ENCODE measurements at regions not wholly inside any gene's neighbourhood (a gene's known extent, or its start where the extent isn't known, plus 50 kb on each side); places are given as distances from the start of the nearest gene placed in this dataset.

DNA sequence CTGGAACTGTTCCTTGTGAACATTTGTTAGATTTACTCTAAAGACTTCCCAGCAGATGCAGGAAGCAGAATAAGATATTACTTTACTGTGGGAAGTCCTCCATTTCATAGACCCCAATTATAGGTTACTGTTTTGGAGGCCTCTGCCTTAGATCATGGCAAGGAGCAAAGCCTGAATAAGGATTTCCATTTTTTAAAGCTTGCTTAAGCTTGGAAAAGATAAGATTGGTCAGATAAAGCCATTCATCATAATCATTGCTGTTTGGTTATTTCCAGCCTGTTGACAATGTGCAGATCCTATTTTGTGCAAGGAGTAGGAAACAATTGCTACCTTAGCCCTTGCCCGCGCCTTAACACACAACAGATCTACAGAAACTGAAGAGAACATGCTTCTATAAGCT lies 129.5 kb upstream of the ITGA1 start:
- no peak overlapping the region for H3K4me3 ChIP-seq (ENCODE audit: low read length)
- DNase-seq (ENCODE audit: low read depth), result no peak
- TF ChIP-seq, protein P1, sequence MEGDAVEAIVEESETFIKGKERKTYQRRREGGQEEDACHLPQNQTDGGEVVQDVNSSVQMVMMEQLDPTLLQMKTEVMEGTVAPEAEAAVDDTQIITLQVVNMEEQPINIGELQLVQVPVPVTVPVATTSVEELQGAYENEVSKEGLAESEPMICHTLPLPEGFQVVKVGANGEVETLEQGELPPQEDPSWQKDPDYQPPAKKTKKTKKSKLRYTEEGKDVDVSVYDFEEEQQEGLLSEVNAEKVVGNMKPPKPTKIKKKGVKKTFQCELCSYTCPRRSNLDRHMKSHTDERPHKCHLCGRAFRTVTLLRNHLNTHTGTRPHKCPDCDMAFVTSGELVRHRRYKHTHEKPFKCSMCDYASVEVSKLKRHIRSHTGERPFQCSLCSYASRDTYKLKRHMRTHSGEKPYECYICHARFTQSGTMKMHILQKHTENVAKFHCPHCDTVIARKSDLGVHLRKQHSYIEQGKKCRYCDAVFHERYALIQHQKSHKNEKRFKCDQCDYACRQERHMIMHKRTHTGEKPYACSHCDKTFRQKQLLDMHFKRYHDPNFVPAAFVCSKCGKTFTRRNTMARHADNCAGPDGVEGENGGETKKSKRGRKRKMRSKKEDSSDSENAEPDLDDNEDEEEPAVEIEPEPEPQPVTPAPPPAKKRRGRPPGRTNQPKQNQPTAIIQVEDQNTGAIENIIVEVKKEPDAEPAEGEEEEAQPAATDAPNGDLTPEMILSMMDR (conservative IDR thresholded peaks at IDR 0.05; ENCODE audit: low read length), result no peak

DNA sequence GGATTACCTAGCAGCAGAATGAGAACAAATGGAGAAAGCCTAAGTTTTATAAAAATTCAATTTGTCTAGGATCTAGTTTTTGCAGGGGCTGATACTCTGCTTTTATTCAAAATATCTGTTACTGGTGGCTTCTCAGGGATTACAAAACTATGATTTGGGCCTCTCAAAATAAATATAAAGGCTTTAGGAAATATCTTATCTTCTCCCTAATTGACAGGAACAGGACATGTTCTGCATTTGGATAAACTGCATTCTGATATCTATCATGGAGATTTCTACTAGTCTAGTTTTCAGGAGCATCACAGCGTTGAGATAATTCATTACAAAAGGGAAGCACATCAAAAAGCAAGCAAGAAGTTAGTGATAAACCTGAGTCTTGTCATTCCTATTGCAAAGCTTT lies 127.1 kb upstream of the ITGA1 start:
- no peak for DNase-seq (ENCODE audit: low read depth)
- no peak overlapping the region for H3K4me3 ChIP-seq (ENCODE audit: low read length)
- TF ChIP-seq, protein P1 (conservative IDR thresholded peaks at IDR 0.05; ENCODE audit: low read length), result no peak

DNA sequence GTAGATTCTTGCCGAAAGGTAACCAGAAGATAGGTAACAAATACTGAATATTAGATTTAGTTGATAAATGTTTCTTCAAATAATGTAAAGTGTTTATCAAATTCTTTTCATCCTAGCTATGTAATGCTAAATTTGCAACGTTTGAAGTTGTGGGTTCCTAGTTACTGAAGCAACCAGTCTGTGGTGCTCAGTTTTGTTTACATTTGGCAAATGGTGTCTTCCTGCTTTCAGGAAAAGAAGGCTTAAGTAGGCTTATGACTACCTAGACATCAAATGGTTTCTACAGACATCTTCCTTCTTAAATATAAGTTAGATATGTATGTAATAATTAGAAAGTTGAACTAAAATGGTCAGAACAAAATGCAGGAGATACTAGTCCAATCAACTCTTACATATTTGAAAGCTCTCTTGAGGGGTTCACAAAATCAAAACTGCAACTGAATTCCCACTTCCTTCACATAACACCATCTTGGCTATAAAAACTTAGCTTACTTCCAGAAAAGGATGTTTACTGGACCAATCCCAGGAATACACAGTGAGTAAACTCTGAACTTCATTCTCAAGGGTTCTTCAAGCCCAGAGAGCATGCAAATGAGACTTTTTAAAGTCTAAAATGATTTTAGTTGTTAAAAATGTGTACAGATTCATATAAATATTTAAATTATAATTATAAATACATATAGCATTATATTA lies 125.7 kb upstream of the ITGA1 start:
- H3K4me3 ChIP-seq (ENCODE audit: low read length), result no peak overlapping the region
- TF ChIP-seq, protein P1 (conservative IDR thresholded peaks at IDR 0.05; ENCODE audit: low read length), result no peak
- DNase-seq (ENCODE audit: low read depth), result no peak

DNA sequence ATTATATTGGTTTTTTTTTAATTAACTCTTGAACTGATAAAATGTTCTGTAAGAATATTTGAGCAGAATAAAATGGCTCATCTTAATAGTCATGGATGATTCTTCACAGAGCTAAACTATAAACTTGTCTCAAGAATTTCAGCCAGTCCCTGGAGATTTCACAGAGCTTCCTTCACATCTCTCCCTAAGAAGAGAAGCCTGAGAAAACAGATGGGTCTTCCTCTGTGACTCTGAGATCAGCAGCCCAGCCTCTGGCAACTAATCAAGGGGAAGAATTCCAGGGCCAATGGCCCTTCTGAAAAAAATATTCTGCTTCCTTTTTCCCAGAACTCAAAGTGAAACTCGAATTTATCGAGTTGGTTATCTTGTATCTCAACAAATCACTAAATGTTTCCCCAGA lies 122.2 kb upstream of the ITGA1 start:
- DNase-seq (ENCODE audit: low read depth), result peak; percentile 56

DNA sequence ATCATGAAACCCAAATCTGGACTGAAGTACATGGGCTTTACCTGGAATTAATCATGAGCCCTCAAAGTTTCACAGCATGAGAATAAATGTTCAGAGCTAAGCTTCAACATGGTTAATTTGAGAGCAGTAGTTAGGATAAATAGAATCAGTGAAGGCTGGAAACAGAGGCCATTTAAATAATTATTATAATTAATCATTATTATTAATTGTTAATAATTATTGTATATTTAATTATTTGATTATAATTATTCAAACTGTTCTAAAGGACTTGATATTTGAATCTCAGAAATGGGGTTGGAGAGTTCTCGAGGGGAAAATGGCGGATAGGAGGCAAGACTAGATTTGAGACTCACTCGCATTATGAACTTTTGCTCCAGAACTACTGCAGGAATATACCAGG lies 119.6 kb upstream of the ITGA1 start:
- H3K4me3 ChIP-seq (ENCODE audit: low read length), result no peak overlapping the region
- TF ChIP-seq, protein P1 (conservative IDR thresholded peaks at IDR 0.05; ENCODE audit: low read length), result no peak
- DNase-seq (ENCODE audit: low read depth), result no peak

More for the DNA sequence above, 122.2 kb upstream of the ITGA1 start:
- TF ChIP-seq, protein P1 (conservative IDR thresholded peaks at IDR 0.05; ENCODE audit: low read length), result no peak
- H3K4me3 ChIP-seq (ENCODE audit: low read length), result no peak overlapping the region

DNA sequence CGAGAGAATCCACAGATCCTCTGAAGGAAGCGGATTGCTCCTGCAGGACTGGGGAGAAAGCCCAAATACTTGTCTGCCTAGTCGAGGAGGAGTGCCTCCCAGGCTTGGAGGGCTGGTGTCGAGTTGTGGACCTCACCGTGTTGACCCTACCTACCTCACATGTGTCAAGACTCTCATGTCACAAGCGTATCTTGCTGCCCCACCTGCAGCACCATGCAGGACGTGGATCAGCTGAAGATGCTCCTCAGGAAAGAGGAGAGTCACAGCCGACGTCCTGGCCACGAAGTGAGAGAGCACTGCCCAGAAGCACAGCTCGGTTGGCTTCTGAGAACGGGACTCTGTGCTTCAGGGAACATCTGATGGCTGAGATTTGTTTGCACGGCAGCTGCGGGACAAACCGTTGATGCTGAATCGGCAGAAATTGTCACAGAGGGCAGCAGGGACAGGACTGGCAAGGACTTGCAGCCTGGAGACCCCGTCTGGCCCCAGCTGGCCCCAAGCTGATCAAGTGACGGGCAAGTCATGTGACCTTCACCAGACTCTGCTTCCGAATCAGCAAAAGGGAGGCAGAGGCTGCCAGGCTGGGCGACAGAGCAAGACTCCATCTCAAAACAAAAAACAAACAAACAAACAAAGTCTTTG lies 119.1 kb upstream of the ITGA1 start:
- no peak overlapping the region for H3K4me3 ChIP-seq (ENCODE audit: low read length)
- no peak for DNase-seq (ENCODE audit: low read depth)
- TF ChIP-seq, protein P1 (conservative IDR thresholded peaks at IDR 0.05; ENCODE audit: low read length), result no peak

DNA sequence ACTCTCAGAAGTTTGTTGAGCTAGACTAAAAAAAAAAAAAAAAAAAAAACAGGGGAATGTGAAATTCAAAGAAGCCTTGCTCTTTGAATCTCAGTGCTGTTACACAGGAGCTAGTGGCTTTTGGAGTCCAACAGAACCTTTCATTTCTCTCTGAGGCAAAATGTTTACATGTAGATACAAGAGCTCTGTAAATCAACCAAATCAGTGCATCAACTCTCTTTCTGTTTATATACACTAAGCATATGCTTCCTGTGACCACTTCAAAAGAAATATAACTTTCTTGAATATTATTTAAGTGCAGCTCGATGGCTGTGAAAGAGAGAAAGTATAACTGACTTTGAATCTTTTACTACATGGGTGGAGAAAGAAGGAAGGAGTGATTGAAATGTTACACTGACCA lies 115.3 kb upstream of the ITGA1 start:
- H3K4me3 ChIP-seq (ENCODE audit: low read length), result no peak overlapping the region
- TF ChIP-seq, protein P1 (conservative IDR thresholded peaks at IDR 0.05; ENCODE audit: low read length), result no peak
- DNase-seq (ENCODE audit: low read depth), result no peak
